Subcutaneous abdominal adipose tissue (tissue), 5 donors: ENCODE measurements at regions not wholly inside any gene's neighbourhood (a gene's known extent, or its start where the extent isn't known, plus 50 kb on each side); places are given as distances from the start of the nearest gene placed in this dataset.

Experiments
- H3K27ac ChIP-seq: one replicate; pipeline ENCODE4 v1.7.0; 2013; ENCODE audit warnings: low read depth, mild to moderate bottlenecking, inconsistent platforms, low read length, moderate library complexity
- H3K27me3 ChIP-seq, 5 donors: one replicate each; pipeline ENCODE4 v1.7.0; 2013; ENCODE audit warnings: low read length in 5 of 5, inconsistent platforms in 1 of 5; ENCODE audit not compliant: control insufficient read depth in 5 of 5, insufficient read depth in 4 of 5
- H3K36me3 ChIP-seq, 5 donors: one replicate each; pipeline ENCODE4 v1.7.0; 2013; ENCODE audit warnings: low read length in 5 of 5; ENCODE audit not compliant: control insufficient read depth in 5 of 5, insufficient read depth in 5 of 5
- H3K4me1 ChIP-seq, 5 donors: one replicate each; pipeline ENCODE4 v1.7.0; 2013; ENCODE audit warnings: low read length in 5 of 5, mild to moderate bottlenecking in 3 of 5, moderate library complexity in 1 of 5; ENCODE audit not compliant: control insufficient read depth in 5 of 5, insufficient read depth in 5 of 5
- H3K4me3 ChIP-seq, 5 donors: one replicate each; pipeline ENCODE4 v1.7.0; 2013; ENCODE audit warnings: low read length in 5 of 5, low read depth in 1 of 5
- H3K9ac ChIP-seq, 5 donors: one replicate each; pipeline ENCODE4 v1.7.0; 2013; ENCODE audit warnings: low read length in 5 of 5, mild to moderate bottlenecking in 4 of 5, moderate library complexity in 3 of 5
- H3K9me3 ChIP-seq, 5 donors: one replicate each; pipeline ENCODE4 v1.7.0; 2013; ENCODE audit warnings: low read length in 5 of 5; ENCODE audit not compliant: control insufficient read depth in 5 of 5
- donor health status: healthy.
- donor health status: healthy.
- donor health status: healthy.
- donor health status: healthy.
- donor health status: healthy.

DNA sequence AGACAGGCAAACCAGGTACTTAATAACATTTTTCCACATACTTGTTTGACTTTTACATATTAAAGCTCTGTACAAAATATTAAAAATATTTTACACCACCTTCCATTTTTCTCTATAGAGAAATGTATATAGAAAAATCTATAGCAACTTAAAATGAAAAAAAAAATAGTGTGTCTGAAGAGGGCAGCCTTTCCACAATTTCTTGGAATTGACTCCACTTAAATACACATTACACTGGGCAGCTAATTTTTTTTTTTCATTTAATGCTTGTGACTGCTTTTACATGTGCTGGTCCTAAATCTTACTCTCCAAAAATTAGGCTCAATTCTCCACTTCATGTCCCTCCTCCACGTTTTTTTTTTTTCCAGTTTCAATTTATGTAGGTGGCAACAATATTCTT lies 427.0 kb upstream of the RBMS3 start:
- Histone ChIP-seq H3K9ac (no peak overlapping the region), H3K4me3 (no peak overlapping the region), H3K36me3 (no peaks in the 10 kb centered on the region), H3K27ac (no peak overlapping the region), H3K9me3 (no peaks in the 10 kb centered on the region), H3K27me3 (no peaks in the 10 kb centered on the region), H3K4me1 (no peaks in the 10 kb centered on the region)

- Histone ChIP-seq H3K27ac (no peak overlapping the region), H3K9ac (no peak overlapping the region), H3K9me3 (no peaks in the 10 kb centered on the region), H3K4me3 (no peak overlapping the region), H3K36me3 (no peaks in the 10 kb centered on the region), H3K4me1 (peaks cover 0 to 10% (median 7%) of the 10 kb centered on the region in 5 donors), H3K27me3 (no peaks in the 10 kb centered on the region)
Measured at GRCh38 chr3:28856796-28857195, 424.1 kb upstream of the RBMS3 start.

- Histone ChIP-seq H3K4me1 (peaks cover 0 to 10% (median 7%) of the 10 kb centered on the region in 5 donors), H3K9me3 (no peaks in the 10 kb centered on the region), H3K27me3 (no peaks in the 10 kb centered on the region), H3K4me3 (no peak overlapping the region), H3K27ac (no peak overlapping the region), H3K9ac (no peak overlapping the region), H3K36me3 (no peaks in the 10 kb centered on the region)
Measured at GRCh38 chr3:28859897-28860296, 421.0 kb upstream of the RBMS3 start.

DNA sequence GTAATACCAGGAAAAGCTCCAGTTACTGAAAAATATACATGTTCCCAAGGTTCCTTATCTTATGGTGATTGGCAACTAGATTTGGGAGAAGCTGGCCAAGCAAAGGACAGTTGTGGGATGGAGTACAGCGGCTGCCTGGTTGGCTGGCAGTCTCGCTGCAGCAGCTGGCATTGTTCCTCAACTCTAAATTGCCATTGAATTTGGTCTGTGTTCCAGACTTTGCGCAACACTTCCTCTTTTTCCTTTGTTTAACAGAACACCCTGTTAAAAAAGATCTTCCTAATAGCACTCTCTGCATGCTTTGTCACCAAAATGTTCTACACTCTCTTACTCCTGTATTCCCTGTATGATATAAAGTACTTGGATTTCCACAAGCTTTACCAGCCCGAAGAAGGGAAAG lies 420.6 kb upstream of the RBMS3 start:
- no peaks in the 10 kb centered on the region for H3K36me3 ChIP-seq
- H3K27me3 ChIP-seq, result no peaks in the 10 kb centered on the region
- H3K4me1 ChIP-seq, result peaks cover 0 to 10% (median 7%) of the 10 kb centered on the region in 5 donors
- peak overlapping the region in 1 of 5 donors; percentile 22 for H3K4me3 ChIP-seq
- no peak overlapping the region for H3K27ac ChIP-seq
- H3K9me3 ChIP-seq, result no peaks in the 10 kb centered on the region
- no peak overlapping the region for H3K9ac ChIP-seq

DNA sequence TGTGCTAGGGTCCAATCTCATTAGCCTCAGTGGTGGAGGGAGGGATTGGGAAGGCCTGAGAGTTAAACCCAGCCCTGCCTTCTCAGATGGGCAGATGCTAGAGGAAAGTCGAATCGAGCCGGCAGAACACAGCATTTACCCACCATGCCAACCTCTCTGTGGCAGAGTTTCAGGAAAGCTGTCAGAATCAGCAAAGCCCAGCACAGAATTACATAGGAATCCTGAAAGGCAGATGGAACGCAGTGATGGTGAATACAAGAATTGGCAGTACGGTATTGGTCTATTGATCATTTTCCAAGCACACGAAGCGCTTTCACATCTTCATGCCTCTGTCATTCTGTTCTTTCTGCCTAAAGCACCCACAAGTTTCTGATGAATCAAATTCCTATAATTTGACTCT lies 417.7 kb upstream of the RBMS3 start:
- no peaks in the 10 kb centered on the region for H3K27me3 ChIP-seq
- H3K27ac ChIP-seq, result no peak overlapping the region
- no peak overlapping the region for H3K4me3 ChIP-seq
- H3K36me3 ChIP-seq, result no peaks in the 10 kb centered on the region
- H3K4me1 ChIP-seq, result peaks cover 0 to 10% (median 7%) of the 10 kb centered on the region in 5 donors
- no peak overlapping the region for H3K9ac ChIP-seq
- no peaks in the 10 kb centered on the region for H3K9me3 ChIP-seq

DNA sequence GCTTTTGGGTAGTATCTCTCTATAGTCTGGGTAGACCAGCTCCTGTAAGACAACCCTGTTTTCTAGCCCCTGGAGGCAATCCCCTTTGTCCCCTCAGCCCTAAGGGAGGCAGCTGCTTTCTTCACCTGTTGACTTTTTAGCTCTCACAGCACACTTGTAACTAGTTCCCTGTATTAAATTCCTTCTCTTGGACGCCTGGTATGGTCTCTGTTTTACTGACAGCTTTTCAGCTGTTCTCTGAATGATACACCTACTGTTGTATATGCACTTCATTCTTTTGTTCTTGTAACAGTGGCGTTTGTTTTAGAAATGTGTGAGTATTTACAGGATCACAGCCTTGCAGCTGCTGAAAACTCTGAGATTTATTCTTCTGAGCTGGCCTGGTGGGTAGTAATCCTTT lies 413.0 kb upstream of the RBMS3 start:
- Histone ChIP-seq H3K27ac (no peak overlapping the region), H3K27me3 (no peaks in the 10 kb centered on the region), H3K4me1 (no peaks in the 10 kb centered on the region), H3K36me3 (no peaks in the 10 kb centered on the region), H3K9ac (no peak overlapping the region), H3K9me3 (no peaks in the 10 kb centered on the region), H3K4me3 (no peak overlapping the region)

DNA sequence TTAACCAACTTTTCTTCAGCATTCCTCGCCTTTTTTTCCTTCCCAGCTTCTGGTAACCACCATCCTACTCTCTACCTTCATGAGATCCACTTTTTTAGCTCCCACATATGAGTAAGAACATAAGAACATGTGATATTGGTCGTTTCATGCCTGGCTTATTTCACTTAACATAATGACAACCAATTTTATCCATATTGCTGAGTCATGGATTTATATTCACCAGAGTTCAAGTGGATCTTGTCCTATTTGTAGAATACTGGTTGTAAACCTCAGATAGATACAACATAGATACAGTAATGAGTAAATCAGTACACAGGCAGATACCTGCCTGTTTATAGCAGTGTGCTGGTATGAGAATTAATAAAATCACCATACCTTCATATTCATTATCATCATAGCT lies 412.0 kb upstream of the RBMS3 start:
- no peak overlapping the region for H3K27ac ChIP-seq
- peaks cover 0 to 2% (median 0%) of the 10 kb centered on the region in 5 donors for H3K9me3 ChIP-seq
- H3K9ac ChIP-seq, result no peak overlapping the region
- no peaks in the 10 kb centered on the region for H3K36me3 ChIP-seq
- H3K4me1 ChIP-seq, result no peaks in the 10 kb centered on the region
- H3K4me3 ChIP-seq, result no peak overlapping the region
- no peaks in the 10 kb centered on the region for H3K27me3 ChIP-seq

GRCh38 chr3:28877912-28878311 lies 403.0 kb upstream of the RBMS3 start:
- H3K9me3 ChIP-seq, result peaks cover 0 to 5% (median 0%) of the 10 kb centered on the region in 5 donors
- no peaks in the 10 kb centered on the region for H3K27me3 ChIP-seq

GRCh38 chr3:28890373-28890772 lies 390.5 kb upstream of the RBMS3 start:
- H3K36me3 ChIP-seq, result no peaks in the 10 kb centered on the region
- H3K4me1 ChIP-seq, result no peaks in the 10 kb centered on the region
- H3K9me3 ChIP-seq, result no peaks in the 10 kb centered on the region
- H3K9ac ChIP-seq, result no peak overlapping the region
- no peak overlapping the region for H3K4me3 ChIP-seq
- no peak overlapping the region for H3K27ac ChIP-seq
- H3K27me3 ChIP-seq, result no peaks in the 10 kb centered on the region

More at GRCh38 chr3:28877912-28878311, 403.0 kb upstream of the RBMS3 start:
- Histone ChIP-seq H3K27ac (no peak overlapping the region), H3K9ac (no peak overlapping the region), H3K4me3 (no peak overlapping the region), H3K4me1 (no peaks in the 10 kb centered on the region), H3K36me3 (no peaks in the 10 kb centered on the region)

- Histone ChIP-seq H3K27me3 (no peaks in the 10 kb centered on the region), H3K4me3 (no peak overlapping the region), H3K27ac (no peak overlapping the region), H3K9ac (no peak overlapping the region), H3K36me3 (no peaks in the 10 kb centered on the region), H3K9me3 (no peaks in the 10 kb centered on the region), H3K4me1 (no peaks in the 10 kb centered on the region)
Measured at GRCh38 chr3:28891485-28891884, 389.4 kb upstream of the RBMS3 start.

- Histone ChIP-seq H3K4me1 (peaks cover 0 to 6% (median 0%) of the 10 kb centered on the region in 5 donors), H3K9me3 (peaks cover 0 to 3% (median 0%) of the 10 kb centered on the region in 5 donors), H3K27ac (no peak overlapping the region), H3K36me3 (no peaks in the 10 kb centered on the region), H3K27me3 (no peaks in the 10 kb centered on the region), H3K4me3 (no peak overlapping the region), H3K9ac (no peak overlapping the region)
Measured at GRCh38 chr3:28900301-28900700, 380.6 kb upstream of the RBMS3 start.
